IMR-90 (cell line): ENCODE measurements at regions not wholly inside any gene's neighbourhood (a gene's known extent, or its start where the extent isn't known, plus 50 kb on each side); places are given as distances from the start of the nearest gene placed in this dataset.

Experiments
- ATAC-seq: fragments of 200-7000 bp; cut with Tn5 transposase; 2 replicates; pipeline ENCODE4 v1.9.1; 2020; ENCODE audit warnings: low read depth, mild to moderate bottlenecking, moderate library complexity
- BruUV-seq: library from RNA; stranded (reverse); fragments of 400-500 nt; replicated peaks from 2 replicates; lab custom pipeline; 2021; lab: Mats Ljungman, UMichigan
- CTCF ChIA-PET: fragments of 300-600 bp; formaldehyde crosslinking; extraction: SDS; loops from one replicate; lab custom pipeline; 2021; ENCODE audit warnings: antibody characterized with exemption; lab: Yijun Ruan, JAX
- POLR2A ChIA-PET: fragments of 300-600 bp; sonication (Branson Sonifier 250); formaldehyde crosslinking; loops from one replicate; lab custom pipeline; 2022; ENCODE audit warnings: antibody characterized with exemption; ENCODE audit not compliant: unreplicated experiment; lab: Charles Lee
- DNase-seq: peaks from one replicate; pipeline ENCODE4 v3.0.0; 2013
- H2AFZ ChIP-seq: replicated peaks from 2 replicates; pipeline ENCODE3; 2013; ENCODE audit warnings: low read length, mild to moderate bottlenecking; ENCODE audit not compliant: poor library complexity
- H2AK5ac ChIP-seq: 2 replicates; pipeline ENCODE4 v1.6.1; 2013; ENCODE audit warnings: low read depth, low read length, inconsistent platforms
- H2AK9ac ChIP-seq: replicated peaks from 2 replicates; pipeline ENCODE3; 2013; ENCODE audit warnings: mild to moderate bottlenecking, low read depth, low read length, moderate library complexity; ENCODE audit not compliant: poor library complexity
- H2BK120ac ChIP-seq: 2 replicates; pipeline ENCODE4 v1.6.1; 2013; ENCODE audit warnings: low read depth, low read length, inconsistent platforms
- H2BK15ac ChIP-seq: 3 replicates; pipeline ENCODE4 v1.6.1; 2013; ENCODE audit warnings: low read depth, low read length, inconsistent platforms
- H2BK20ac ChIP-seq: 2 replicates; pipeline ENCODE4 v1.6.1; 2013; ENCODE audit warnings: low read depth, mild to moderate bottlenecking, inconsistent platforms, low read length, moderate library complexity
- H2BK5ac ChIP-seq: 2 replicates; pipeline ENCODE4 v1.6.1; 2013; ENCODE audit warnings: mild to moderate bottlenecking, low read depth, low read length, inconsistent platforms; ENCODE audit not compliant: poor library complexity, severe bottlenecking
- H3K14ac ChIP-seq: replicated peaks from 2 replicates; pipeline ENCODE4 v1.6.1; 2013; ENCODE audit warnings: low read depth, low read length, inconsistent platforms
- H3K18ac ChIP-seq: 2 replicates; pipeline ENCODE4 v1.6.1; 2013; ENCODE audit warnings: low read depth, low read length, control low read depth
- H3K23ac ChIP-seq: 2 replicates; pipeline ENCODE4 v1.6.1; 2013; ENCODE audit warnings: low read depth, low read length, inconsistent platforms
- H3K27ac ChIP-seq: 2 replicates; pipeline ENCODE4 v1.5.1; 2013; ENCODE audit warnings: mild to moderate bottlenecking, control low read depth, low read length; ENCODE audit not compliant: insufficient read depth
- H3K27me3 ChIP-seq: 2 replicates; pipeline ENCODE4 v1.6.1; 2013; ENCODE audit warnings: low read length; ENCODE audit not compliant: control insufficient read depth, insufficient read depth
- H3K36me3 ChIP-seq: 2 replicates; pipeline ENCODE4 v1.6.1; 2013; ENCODE audit warnings: low read length, mixed read lengths; ENCODE audit not compliant: control insufficient read depth, insufficient read depth
- H3K4ac ChIP-seq: 2 replicates; pipeline ENCODE4 v1.6.1; 2013; ENCODE audit warnings: low read depth, low read length, inconsistent platforms
- H3K4me1 ChIP-seq: 2 replicates; pipeline ENCODE4 v1.6.1; 2013; ENCODE audit warnings: low read length, mixed read lengths; ENCODE audit not compliant: control insufficient read depth, insufficient read depth
- H3K4me2 ChIP-seq: 2 replicates; pipeline ENCODE4 v1.6.1; 2013; ENCODE audit warnings: low read depth, mild to moderate bottlenecking, control low read depth, low read length, moderate library complexity
- H3K4me3 ChIP-seq: 2 replicates; pipeline ENCODE4 v1.5.1; 2013; ENCODE audit warnings: low read depth, mild to moderate bottlenecking, control low read depth, low read length, moderate library complexity; ENCODE audit not compliant: insufficient read depth
- H3K56ac ChIP-seq: 2 replicates; pipeline ENCODE4 v1.6.1; 2013; ENCODE audit warnings: low read length, inconsistent platforms; ENCODE audit not compliant: insufficient read depth; ENCODE audit errors: extremely low read depth
- H3K79me1 ChIP-seq, 2 experiments: 2 replicates each; pipeline ENCODE4 v1.6.1; 2013; ENCODE audit warnings: low read length in 2 of 2, inconsistent platforms in 1 of 2, low read depth in 1 of 2
- H3K9ac ChIP-seq: 2 replicates; pipeline ENCODE4 v1.6.1; 2013; ENCODE audit warnings: low read depth, low read length, control low read depth
- H3K9me1 ChIP-seq: 2 replicates; pipeline ENCODE4 v1.6.1; 2013; ENCODE audit warnings: low read length, inconsistent platforms; ENCODE audit not compliant: insufficient read depth
- H3K9me3 ChIP-seq: 2 replicates; pipeline ENCODE4 v1.6.1; 2013; ENCODE audit warnings: low read length; ENCODE audit not compliant: control insufficient read depth, insufficient read depth
- H4K20me1 ChIP-seq: 2 replicates; pipeline ENCODE4 v1.6.1; 2013; ENCODE audit warnings: low read length, inconsistent platforms; ENCODE audit not compliant: insufficient read depth
- H4K5ac ChIP-seq: 2 replicates; pipeline ENCODE4 v1.6.1; 2013; ENCODE audit warnings: mild to moderate bottlenecking, low read depth, low read length, control low read depth
- H4K8ac ChIP-seq, 2 experiments: 2 replicates each; pipeline ENCODE4 v1.6.1; 2013; ENCODE audit warnings: low read depth in 2 of 2, low read length in 2 of 2, control low read depth in 1 of 2, inconsistent platforms in 1 of 2
- H4K91ac ChIP-seq: 2 replicates; pipeline ENCODE4 v1.6.1; 2013; ENCODE audit warnings: low read depth, low read length, inconsistent platforms; ENCODE audit not compliant: insufficient read depth
- BHLHE40 ChIP-seq: fragments of 150-350 bp; IDR thresholded peaks from 2 replicates; pipeline ENCODE4 v1.6.1; 2016; ENCODE audit warnings: mild to moderate bottlenecking, low read depth, low read length
- CEBPB ChIP-seq: IDR thresholded peaks from 2 replicates; pipeline ENCODE4 v1.6.1; 2012; ENCODE audit warnings: low read depth, low read length, improper control_type of control experiment
- CHD1 ChIP-seq: IDR thresholded peaks from 2 replicates; pipeline ENCODE4 v1.6.1; 2012; ENCODE audit warnings: low read depth, low read length, improper control_type of control experiment
- CTCF ChIP-seq: conservative IDR thresholded peaks from 2 replicates; pipeline ENCODE4 v1.5.1; 2012; ENCODE audit warnings: mild to moderate bottlenecking, low read depth, low read length, improper control_type of control experiment
- ELK1 ChIP-seq: fragments of 150-350 bp; IDR thresholded peaks from 2 replicates; pipeline ENCODE4 v1.6.1; 2016; ENCODE audit warnings: low read depth, mild to moderate bottlenecking, low read length, moderate library complexity, borderline replicate concordance
- FOS ChIP-seq: fragments of 150-350 bp; IDR thresholded peaks from 2 replicates; pipeline ENCODE4 v1.6.1; 2016; ENCODE audit warnings: low read depth, low read length
- MAZ ChIP-seq: IDR thresholded peaks from 2 replicates; pipeline ENCODE4 v1.6.1; 2012; ENCODE audit warnings: low read depth, mild to moderate bottlenecking, low read length, improper control_type of control experiment, moderate library complexity, borderline replicate concordance
- MXI1 ChIP-seq: IDR thresholded peaks from 2 replicates; pipeline ENCODE4 v1.6.1; 2012; ENCODE audit warnings: low read depth, mild to moderate bottlenecking, low read length, moderate library complexity, borderline replicate concordance
- NFE2L2 ChIP-seq: fragments of 150-350 bp; IDR thresholded peaks from 2 replicates; pipeline ENCODE4 v1.6.1; 2016; ENCODE audit warnings: low read depth, mild to moderate bottlenecking, low read length
- POLR2A ChIP-seq: IDR thresholded peaks from 2 replicates; pipeline ENCODE4 v1.6.1; 2012; ENCODE audit warnings: mild to moderate bottlenecking, low read depth, low read length
- RAD21 ChIP-seq: IDR thresholded peaks from 2 replicates; pipeline ENCODE4 v1.6.1; 2012; ENCODE audit warnings: low read length, improper control_type of control experiment
- RCOR1 ChIP-seq: IDR thresholded peaks from 2 replicates; pipeline ENCODE4 v1.6.1; 2012; ENCODE audit warnings: mild to moderate bottlenecking, low read length, improper control_type of control experiment; ENCODE audit not compliant: insufficient replicate concordance
- RFX5 ChIP-seq: IDR thresholded peaks from 2 replicates; pipeline ENCODE4 v1.8.0; 2012; ENCODE audit warnings: low read depth, mild to moderate bottlenecking, low read length, moderate library complexity
- USF2 ChIP-seq: fragments of 150-350 bp; IDR thresholded peaks from 2 replicates; pipeline ENCODE4 v1.6.1; 2017; ENCODE audit warnings: mild to moderate bottlenecking, antibody characterized with exemption, low read length, low read depth
- WGBS, 2 experiments: methylation state at CpG; one replicate each; pipeline versions ENCODE4 v1.1.5 to v1.1.7; 2013; ENCODE audit warnings: missing lambda C conversion rate in 2 of 2; ENCODE audit not compliant: insufficient read length in 1 of 2; ENCODE audit errors: extremely low coverage in 2 of 2; 5-methylcytosine and 5-hydroxymethylcytosine counted together
- dilution Hi-C: fragments of 300-500 bp; cut with HindIII; formaldehyde crosslinking; loops from one replicate; pipeline ENCODE4 v1.14.3; 2018; ENCODE audit warnings: low sequenced_read_pairs; ENCODE audit not compliant: unreplicated experiment
- in situ Hi-C: fragments of 300-500 bp; cut with MboI; formaldehyde crosslinking; loops from 3 replicates; pipeline ENCODE4 v1.14.3; 2019; ENCODE audit warnings: low sequenced_read_pairs, inconsistent platforms, mixed read lengths
- intact Hi-C: fragments of 100-400 bp; cut with micrococcal nuclease; formaldehyde crosslinking; loops from 2 replicates; pipeline ENCODE4 v1.10.0; 2022

DNA sequence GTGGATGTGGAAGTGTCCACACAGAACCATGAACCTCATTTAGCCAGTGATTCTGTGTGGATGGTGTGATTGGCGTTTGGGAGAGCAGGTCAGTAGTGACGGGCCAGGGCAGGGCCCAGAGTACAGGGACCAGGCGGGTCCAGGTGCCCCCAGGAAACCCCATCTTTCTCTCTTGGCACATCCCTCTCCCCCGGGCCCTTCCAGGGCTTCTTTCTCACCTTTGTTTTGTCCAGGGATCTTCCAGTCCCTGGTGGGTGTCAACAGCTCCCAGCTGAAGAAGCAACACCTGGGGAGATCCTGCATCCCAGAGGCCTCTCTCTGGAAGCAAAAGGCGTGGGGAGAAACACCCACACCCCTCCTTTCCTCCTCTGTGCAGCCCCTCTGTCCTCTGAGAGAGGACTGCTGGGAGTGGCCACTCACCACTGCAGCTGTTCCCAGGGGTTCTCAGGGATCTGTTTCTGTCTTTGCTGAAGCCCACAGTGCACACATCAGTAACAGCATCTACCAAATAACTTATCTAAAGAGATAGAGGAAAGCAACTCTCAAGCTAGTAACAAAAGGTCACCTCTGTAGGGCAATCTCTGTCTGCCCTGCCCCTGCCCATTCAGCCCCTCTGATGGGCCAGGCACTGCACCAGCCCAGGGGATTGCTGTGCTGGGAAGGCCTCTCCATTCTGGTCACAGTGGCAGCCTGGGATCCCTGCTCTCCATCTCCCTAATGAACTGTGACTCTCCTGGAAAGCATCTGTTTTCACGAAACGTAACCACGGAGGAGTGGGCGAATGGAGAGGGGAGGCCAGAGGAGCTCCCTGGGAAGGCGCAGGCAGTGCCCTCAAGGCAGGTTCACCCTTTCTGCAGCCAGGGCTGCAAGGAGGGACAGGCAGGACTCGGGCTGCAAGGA is 98.3 kb upstream of the ALDH1A3 start:
- H2AK5ac ChIP-seq: no peak overlapping the region
- H2BK20ac ChIP-seq: no peak overlapping the region
- H2BK15ac ChIP-seq: no peak overlapping the region
- no peak overlapping the region for H3K56ac ChIP-seq
- POLR2A ChIA-PET: no interaction called here
- H4K20me1 ChIP-seq: no peaks in the 10 kb centered on the region
- BruUV-seq: no TSS peak
- no peak overlapping the region for H4K5ac ChIP-seq
- no peak overlapping the region for H2BK120ac ChIP-seq
- H3K4me1 ChIP-seq: no peaks in the 10 kb centered on the region
- H2AK9ac ChIP-seq: no peak overlapping the region
- H3K27me3 ChIP-seq: no peaks in the 10 kb centered on the region; the same call in 1 of the 2 replicates
- H3K4ac ChIP-seq: no peak overlapping the region
- no peak overlapping the region for H2AFZ ChIP-seq
- H4K91ac ChIP-seq: no peak overlapping the region
- DNase-seq: no peak
- H3K27ac ChIP-seq: no peak overlapping the region
- H2BK5ac ChIP-seq: no peak overlapping the region
- no peak for ATAC-seq
- no peak overlapping the region for H3K4me2 ChIP-seq
- H3K79me1 ChIP-seq: no peaks in the 10 kb centered on the region
- no peaks in the 10 kb centered on the region for H3K9me3 ChIP-seq
- no peak for TF ChIP-seq RAD21
- no peak for TF ChIP-seq USF2
- no peak for TF ChIP-seq CTCF
- TF ChIP-seq CHD1: no peak
- TF ChIP-seq CEBPB: no peak
- no peak for TF ChIP-seq POLR2A
- TF ChIP-seq RFX5: no peak
- TF ChIP-seq ELK1: no peak
- TF ChIP-seq FOS: no peak
- no peak for TF ChIP-seq NFE2L2
- TF ChIP-seq MXI1: no peak
- TF ChIP-seq MAZ: no peak
- no peak for TF ChIP-seq BHLHE40
- no peak for TF ChIP-seq RCOR1
- H3K9me1 ChIP-seq: peaks cover 5% of the 10 kb centered on the region; the same call in 1 of the 2 replicates
- WGBS, 2 experiments: no CpG with 5 or more reads among the region's 11 CpGs
- H3K4me3 ChIP-seq: no peak overlapping the region
- intact Hi-C loops (no loop called here), in situ Hi-C loops (no loop called here), dilution Hi-C loops (no loop called here)
- H3K23ac ChIP-seq: no peak overlapping the region
- no peaks in the 10 kb centered on the region for H3K36me3 ChIP-seq
- CTCF ChIA-PET: no interaction called here
- H3K9ac ChIP-seq: no peak overlapping the region
- H4K8ac ChIP-seq: no peak overlapping the region
- H3K18ac ChIP-seq: no peak overlapping the region
- H3K14ac ChIP-seq: no peak overlapping the region
